DMS 273 (cell line): ENCODE measurements at regions not wholly inside any gene's neighbourhood (a gene's known extent, or its start where the extent isn't known, plus 50 kb on each side); places are given as distances from the start of the nearest gene placed in this dataset.

Experiments used
- DNase-seq: peaks from one replicate; lab custom pipeline; 2025; ENCODE audit not compliant: unreplicated experiment; lab: John Stamatoyannopoulos, UW

DNA sequence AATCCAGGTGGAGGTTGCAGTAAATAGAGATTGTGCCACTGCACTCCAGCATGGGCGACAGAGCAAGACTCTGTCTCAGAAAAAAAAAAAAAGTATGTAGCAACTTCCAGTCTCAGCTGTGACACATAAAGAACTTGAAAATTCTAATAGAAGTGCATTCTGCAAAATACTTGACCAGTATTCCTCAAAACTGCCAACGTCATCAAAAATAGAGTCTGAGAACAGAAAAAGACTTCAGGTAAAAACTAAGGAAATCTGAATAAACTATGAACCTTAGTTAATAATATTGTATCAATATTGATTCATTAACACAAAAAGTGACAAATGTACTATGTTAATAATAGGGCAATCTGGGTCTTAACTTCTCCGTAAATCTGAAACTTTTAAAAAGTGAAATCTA, 76.7 kb upstream of the WDR75 start:
- DNase-seq, result no peak

DNA sequence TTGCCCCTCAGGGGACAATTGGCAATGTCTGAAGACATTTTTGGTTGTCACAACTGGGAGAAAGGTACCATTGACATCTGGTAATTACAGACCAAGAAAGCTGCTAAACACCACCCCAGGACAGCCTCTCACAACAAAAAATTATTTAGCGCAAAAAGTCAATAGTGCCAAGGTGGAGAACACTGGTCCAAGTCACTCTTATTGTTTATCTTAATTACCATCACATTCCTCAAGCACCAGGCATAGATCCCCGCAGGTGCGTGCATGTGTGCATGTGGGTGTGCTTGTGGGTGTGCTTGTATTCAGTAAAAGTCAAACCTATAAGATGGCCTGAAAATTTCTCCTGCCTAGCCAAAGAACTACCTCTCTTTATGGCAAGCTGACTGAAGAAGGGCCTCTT, 74.9 kb upstream of the WDR75 start:
- DNase-seq, result no peak

DNA sequence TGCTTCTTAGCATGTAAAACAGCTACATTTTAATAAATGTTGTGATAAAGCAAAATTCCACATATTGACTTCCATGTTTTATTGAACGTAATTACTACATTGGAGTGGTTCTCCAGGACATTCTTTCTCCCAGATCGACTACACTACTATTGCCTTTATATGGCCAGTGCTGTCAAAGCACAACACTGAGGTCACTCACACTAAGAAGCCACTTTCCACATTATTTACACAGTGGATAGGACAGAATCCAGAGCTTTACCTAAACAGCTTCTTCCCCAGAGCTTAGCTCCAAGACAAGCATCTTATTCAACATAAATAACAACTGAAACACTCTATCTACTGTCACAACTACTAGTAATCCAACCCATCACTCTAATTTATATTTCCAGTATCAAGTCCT, 73.9 kb upstream of the WDR75 start:
- DNase-seq, result no peak

DNA sequence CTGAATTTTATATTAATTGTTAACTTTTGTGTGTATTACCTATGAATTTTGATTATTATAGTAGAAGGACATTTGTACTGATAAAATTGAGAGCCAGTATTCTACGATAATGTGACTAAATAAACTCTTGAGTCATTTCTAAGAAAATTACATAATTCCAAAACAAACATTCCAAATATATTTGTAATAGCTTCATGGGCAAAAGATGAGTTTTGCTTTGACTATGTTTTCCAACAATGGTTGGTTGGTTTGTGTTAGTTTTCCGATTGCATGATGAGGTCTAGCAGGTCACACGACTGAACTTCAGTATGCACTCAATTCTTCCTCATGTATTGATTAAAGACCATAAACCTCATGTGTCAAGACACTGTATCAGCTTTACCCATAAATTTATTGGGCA, 71.7 kb upstream of the WDR75 start:
- DNase-seq, result no peak

DNA sequence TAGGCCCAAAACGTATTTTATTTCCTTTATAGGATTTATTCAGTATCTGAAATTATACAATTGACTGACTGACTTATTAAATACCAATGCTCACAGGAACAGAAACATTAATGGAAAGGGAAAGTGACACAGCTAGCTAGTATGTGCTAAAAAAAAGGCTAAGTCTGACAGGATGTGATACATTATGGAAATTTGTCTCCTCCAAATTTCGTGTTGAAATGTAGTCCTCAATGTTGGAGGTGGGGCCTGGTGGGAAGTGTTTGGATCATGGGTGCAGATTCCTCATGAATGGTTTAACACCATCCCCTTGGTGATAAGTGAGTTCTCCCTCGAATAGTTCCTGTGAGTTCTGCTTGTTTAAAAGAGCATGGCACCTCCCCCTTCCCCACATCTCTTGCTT, 70.6 kb upstream of the WDR75 start:
- no peak for DNase-seq

DNA sequence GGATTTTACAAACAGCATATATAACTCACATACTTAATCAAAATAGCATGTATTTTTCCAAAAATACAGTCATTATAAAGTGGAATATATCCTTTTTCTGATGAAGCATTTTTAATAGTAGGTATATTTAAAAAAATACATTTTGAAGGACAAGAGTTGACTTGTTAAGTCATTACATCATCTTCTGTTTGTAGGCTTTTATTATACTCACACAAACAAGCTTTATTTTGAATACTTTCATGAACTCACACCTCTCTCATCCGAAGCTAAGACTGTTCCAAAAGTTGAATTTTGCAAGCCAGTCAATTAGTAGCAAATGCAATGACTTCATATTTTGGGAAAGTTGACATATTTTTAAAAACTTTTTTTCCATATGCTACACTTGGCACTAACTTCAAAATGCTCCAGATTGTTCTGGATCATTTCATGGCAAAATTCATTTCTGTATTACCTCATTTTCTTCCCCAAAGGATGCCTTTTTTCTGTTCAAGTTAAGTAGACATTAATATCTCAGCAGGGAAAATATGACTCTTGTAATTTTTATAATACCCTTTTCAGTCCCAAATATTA, 68.5 kb upstream of the WDR75 start:
- no peak for DNase-seq

DNA sequence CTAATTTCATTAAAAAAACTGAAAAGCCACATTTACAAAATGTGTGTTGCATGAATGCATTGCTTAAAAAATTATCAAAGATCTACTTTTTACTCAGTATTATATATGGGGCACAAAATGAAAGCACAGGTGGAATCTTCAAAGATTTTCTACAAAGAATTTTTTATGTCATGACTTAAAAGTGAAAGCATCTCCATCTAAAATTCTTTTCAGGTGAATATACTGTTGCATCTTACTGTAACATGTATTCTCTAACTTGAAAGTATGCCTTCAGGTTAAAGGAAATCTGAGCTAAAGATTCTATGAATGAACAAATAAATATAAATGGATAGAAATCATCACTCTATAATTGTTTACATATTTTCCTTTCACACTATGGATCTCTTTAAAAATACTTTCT, 66.8 kb upstream of the WDR75 start:
- DNase-seq, result no peak

DNA sequence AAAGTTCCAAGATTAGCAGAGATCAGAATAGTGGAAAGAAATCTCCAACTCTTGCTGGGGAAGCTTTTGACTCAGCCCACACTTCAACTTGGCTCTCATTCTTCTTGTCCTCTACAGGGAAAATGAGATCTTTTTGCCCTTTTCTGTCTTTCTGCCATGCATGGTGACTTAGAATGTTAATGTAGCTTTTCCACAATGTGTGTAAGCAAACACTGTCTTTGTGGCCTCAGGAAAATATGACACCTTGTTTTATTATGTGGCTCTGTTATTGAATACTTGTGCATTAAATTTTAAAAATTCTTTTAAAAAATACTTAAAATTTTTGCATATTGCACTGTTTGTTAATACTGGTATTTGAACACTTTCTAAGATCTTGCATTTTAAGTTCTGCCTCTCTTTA, 65.4 kb upstream of the WDR75 start:
- no peak for DNase-seq

DNA sequence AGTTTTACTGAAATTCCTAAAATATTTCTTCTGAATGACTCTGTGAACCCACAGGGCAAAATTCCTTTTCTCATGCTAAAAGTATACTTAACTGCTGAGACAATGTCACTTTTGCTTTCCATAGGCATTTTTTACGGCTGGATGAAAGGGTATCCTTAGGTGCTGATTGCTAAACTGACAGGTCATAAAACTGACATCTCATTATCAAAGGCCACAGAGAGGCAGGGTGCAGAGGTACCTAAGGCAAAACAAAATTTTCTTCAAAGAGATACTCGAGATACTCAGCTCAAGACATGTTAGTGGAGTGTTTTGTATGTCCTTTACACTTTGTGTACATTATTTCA, 62.0 kb upstream of the WDR75 start:
- no peak for DNase-seq

DNA sequence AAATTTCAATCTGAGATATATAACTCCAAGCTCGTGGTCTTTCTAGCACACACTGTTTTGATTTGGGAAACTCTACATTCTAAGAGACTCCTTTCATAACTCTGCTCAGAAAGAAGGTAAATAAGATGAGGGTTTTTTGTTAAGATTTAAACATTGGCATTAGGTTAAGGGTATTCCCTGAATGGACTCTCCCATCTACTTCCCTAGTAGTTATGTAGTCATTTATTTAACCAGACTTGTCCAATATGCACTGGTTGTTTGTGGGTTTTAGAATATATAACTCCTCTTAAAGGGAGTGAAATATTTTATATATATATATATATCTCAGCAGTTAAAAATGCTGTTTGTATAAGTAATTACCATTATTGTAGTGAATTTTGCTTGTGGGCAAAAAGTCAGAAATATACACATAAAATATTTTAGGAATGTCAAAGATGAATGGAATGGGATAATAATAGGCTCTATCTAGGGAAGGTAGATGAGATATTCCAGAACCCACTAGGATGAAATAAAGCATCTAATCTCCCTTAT, 61.5 kb upstream of the WDR75 start:
- no peak for DNase-seq

DNA sequence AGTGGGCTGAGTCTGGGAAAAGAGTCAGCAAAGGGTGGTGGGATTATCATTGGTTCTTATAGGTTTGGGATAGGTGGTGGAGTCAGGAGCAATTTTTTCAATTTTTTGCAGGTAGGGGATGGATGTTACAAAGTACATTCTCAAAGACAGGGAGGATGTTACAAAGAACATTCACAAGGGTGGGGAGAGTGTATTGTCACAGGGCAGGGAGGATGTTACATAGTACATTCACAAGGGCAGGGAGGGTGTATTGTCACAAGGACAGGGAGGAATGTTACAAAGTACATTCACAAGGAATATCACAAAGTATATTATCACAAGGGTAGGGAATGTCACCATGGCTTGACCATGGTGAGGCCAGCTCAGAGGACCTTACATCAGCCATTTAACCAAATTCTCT, 58.6 kb upstream of the WDR75 start:
- no peak for DNase-seq

DNA sequence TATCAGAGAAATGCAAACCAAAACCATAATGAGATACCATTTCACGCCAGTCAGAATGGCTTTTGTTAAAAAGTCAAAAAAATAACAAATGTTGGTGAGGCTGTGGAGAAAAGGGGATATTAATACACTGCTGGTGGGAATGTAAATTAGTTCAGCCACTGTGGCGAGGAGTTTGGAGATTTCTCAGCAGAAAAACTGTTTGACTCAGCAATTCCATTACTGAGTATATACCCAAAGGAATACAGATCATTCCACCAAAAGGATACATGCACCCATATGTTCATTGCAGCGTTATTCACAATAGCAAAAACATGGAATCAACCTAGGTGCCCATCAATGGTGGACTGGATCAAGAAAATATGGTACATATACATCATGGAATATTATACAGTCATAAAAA, 54.5 kb upstream of the WDR75 start:
- no peak for DNase-seq

DNA sequence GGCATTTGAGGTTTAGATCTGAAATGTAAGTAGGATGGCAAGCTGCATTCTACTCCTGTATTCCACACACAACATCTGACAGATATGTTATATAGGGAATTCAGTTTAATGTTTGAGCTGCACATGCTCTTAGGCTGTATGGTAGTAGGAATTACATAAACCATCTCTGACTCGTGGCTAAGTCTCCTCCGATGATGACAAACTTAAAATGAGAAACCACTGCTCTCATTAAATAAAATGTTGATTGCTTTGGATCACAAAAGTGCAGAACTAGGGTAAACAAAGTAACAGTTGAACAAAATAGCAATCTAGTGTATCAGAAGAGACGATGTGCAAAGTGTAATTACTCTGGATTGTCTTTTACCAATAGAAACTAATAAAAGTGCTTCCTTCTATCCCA, 50.1 kb upstream of the WDR75 start:
- no peak for DNase-seq
